HCT116 (cell line): ENCODE measurements at regions not wholly inside any gene's neighbourhood (a gene's known extent, or its start where the extent isn't known, plus 50 kb on each side); places are given as distances from the start of the nearest gene placed in this dataset.

Experiments
- EZH2 ChIP-seq: fragments of 200-600 bp; sonication (generic); IDR thresholded peaks from 2 replicates; pipeline ENCODE4 v1.6.1; 2017; ENCODE audit warnings: antibody characterized with exemption, mixed run types
- POLR2AphosphoS5 ChIP-seq: IDR thresholded peaks from 2 replicates; pipeline ENCODE4 v1.6.1; 2011; ENCODE audit warnings: mild to moderate bottlenecking, low read depth, low read length, moderate library complexity
- YY1 ChIP-seq: IDR thresholded peaks from 2 replicates; pipeline ENCODE4 v1.6.1; 2011; ENCODE audit warnings: low read length, low read depth, moderate library complexity, mild to moderate bottlenecking; ENCODE audit not compliant: insufficient replicate concordance; ENCODE audit errors: extremely low read depth
- TF ChIP-seq, protein P1 (sequence below), 3 experiments: fragments of 200-600 bp in 1 of 3; sonication (generic) in 1 of 3; IDR thresholded peaks in 2 of 3; conservative IDR thresholded peaks in 1 of 3; 2 replicates each; pipeline ENCODE4 v1.5.1; 2012 to 2017; ENCODE audit warnings: low read depth in 2 of 3, low read length in 2 of 3, antibody characterized with exemption in 1 of 3, borderline replicate concordance in 1 of 3, control low read depth in 1 of 3, mild to moderate bottlenecking in 1 of 3, mixed read lengths in 1 of 3, mixed run types in 1 of 3, moderate library complexity in 1 of 3; ENCODE audit not compliant: insufficient read depth in 1 of 3
- TF ChIP-seq, protein P2 (sequence below): IDR thresholded peaks from 2 replicates; pipeline ENCODE4 v1.6.1; 2012; ENCODE audit warnings: low read depth

DNA sequence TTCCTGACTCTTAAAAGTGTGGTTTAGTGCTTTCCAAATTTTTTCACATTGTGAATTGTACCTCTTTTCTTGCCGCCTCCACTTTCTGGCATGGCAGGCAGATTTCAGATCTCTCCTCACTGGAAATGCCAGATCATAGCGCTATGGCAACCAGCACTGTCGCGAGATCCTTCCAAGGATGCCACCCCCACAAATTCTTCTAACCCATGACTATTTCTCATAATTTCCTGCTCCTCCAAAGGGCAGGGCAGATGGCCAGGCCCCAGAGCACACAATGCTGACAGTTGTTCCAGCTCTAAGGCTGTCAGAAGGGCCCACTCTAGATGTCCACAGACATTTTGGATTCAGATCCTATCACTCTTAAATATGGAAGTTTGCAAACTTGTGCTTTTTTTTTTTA lies 446.2 kb upstream of the RIOK2 start:
- no peak for TF ChIP-seq EZH2
- TF ChIP-seq, protein P1, sequence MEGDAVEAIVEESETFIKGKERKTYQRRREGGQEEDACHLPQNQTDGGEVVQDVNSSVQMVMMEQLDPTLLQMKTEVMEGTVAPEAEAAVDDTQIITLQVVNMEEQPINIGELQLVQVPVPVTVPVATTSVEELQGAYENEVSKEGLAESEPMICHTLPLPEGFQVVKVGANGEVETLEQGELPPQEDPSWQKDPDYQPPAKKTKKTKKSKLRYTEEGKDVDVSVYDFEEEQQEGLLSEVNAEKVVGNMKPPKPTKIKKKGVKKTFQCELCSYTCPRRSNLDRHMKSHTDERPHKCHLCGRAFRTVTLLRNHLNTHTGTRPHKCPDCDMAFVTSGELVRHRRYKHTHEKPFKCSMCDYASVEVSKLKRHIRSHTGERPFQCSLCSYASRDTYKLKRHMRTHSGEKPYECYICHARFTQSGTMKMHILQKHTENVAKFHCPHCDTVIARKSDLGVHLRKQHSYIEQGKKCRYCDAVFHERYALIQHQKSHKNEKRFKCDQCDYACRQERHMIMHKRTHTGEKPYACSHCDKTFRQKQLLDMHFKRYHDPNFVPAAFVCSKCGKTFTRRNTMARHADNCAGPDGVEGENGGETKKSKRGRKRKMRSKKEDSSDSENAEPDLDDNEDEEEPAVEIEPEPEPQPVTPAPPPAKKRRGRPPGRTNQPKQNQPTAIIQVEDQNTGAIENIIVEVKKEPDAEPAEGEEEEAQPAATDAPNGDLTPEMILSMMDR (IDR thresholded peaks at IDR 0.05 in 2 of 3, conservative IDR thresholded peaks at IDR 0.05 in 1 of 3; ENCODE audit: borderline replicate concordance in 1 of 3, insufficient read depth in 1 of 3, low read depth in 2 of 3, low read length in 2 of 3), result no peak
- TF ChIP-seq YY1, result no peak
- TF ChIP-seq POLR2AphosphoS5, result no peak
- TF ChIP-seq, protein P2, sequence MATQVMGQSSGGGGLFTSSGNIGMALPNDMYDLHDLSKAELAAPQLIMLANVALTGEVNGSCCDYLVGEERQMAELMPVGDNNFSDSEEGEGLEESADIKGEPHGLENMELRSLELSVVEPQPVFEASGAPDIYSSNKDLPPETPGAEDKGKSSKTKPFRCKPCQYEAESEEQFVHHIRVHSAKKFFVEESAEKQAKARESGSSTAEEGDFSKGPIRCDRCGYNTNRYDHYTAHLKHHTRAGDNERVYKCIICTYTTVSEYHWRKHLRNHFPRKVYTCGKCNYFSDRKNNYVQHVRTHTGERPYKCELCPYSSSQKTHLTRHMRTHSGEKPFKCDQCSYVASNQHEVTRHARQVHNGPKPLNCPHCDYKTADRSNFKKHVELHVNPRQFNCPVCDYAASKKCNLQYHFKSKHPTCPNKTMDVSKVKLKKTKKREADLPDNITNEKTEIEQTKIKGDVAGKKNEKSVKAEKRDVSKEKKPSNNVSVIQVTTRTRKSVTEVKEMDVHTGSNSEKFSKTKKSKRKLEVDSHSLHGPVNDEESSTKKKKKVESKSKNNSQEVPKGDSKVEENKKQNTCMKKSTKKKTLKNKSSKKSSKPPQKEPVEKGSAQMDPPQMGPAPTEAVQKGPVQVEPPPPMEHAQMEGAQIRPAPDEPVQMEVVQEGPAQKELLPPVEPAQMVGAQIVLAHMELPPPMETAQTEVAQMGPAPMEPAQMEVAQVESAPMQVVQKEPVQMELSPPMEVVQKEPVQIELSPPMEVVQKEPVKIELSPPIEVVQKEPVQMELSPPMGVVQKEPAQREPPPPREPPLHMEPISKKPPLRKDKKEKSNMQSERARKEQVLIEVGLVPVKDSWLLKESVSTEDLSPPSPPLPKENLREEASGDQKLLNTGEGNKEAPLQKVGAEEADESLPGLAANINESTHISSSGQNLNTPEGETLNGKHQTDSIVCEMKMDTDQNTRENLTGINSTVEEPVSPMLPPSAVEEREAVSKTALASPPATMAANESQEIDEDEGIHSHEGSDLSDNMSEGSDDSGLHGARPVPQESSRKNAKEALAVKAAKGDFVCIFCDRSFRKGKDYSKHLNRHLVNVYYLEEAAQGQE, result no peak
